Fibroblast of skin of right quadriceps (primary cell): ENCODE measurements at regions not wholly inside any gene's neighbourhood (a gene's known extent, or its start where the extent isn't known, plus 50 kb on each side); places are given as distances from the start of the nearest gene placed in this dataset.
"Not testable (repeated sequence)": the region's sequence is repeated elsewhere in the genome, so short reads cannot be mapped to it uniquely, and the experiment has no call there.

Experiments used
- DNase-seq: peaks from one replicate; pipeline ENCODE4 v3.0.0-alpha.2; 2013

- DNase-seq: no peak
Observed at GRCh38 chr7:86199881-86200614, 443.7 kb upstream of the GRM3 start.

DNA sequence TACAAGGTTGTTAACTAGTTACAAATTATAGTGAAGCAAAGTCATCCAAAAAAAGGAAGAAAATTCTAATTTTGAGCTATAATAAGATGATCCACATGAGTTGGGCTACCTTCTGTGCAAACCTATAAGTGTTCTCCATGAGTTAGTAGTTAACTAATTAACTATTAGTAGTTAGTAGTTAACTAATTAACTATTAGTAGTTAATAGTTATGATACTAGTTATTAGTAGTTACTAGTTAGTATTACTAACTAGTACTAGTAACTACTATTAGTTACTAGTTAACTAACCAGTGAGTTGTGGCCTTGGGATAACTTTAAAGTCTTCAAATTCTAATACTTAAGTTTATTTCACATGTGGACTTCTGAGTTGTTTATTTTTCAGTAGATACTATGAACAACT, 453.4 kb upstream of the GRM3 start:
- no peak for DNase-seq

DNA sequence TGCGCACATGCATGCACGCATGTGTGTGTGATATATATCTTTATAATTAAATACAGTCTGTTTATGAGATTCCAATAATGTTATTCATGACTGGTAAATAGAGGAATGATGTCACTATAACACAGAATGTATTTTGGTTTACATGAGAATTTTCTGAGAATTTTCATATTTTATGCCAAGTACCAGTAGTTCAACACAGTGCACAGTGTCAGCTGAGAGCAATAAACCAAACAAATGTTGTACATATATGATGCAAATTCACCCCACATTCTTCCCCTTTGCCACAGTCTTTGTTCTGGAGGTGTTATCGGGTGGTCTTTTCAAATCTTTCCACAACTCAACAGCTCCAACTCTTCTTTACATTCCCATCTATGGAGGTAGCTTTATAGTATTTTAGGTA, 462.2 kb upstream of the GRM3 start:
- no peak for DNase-seq

GRCh38 chr7:86164827-86165226, 478.9 kb upstream of the GRM3 start:
- DNase-seq: no peak

- no peak for DNase-seq
Observed at GRCh38 chr7:86158111-86158510, 485.6 kb upstream of the GRM3 start.

DNA sequence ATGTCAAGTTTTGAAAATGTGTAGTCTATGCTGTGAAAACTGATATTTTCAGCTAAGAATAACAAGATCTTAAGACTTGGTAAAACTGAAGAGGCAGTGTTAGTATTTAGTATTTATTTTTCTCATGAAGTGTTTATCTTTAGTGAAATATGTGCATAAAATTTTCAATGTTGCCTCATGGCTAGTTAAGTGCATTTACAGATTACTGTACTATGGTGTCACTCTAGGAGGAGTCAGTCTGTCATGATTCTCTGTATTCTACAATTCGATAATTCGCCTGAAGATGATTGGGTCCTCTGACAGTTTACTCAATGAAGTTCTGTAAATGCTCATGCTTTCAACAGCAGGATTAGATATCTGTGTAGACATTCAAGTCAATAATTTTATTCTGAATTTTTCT, 488.1 kb upstream of the GRM3 start:
- DNase-seq: no peak

DNA sequence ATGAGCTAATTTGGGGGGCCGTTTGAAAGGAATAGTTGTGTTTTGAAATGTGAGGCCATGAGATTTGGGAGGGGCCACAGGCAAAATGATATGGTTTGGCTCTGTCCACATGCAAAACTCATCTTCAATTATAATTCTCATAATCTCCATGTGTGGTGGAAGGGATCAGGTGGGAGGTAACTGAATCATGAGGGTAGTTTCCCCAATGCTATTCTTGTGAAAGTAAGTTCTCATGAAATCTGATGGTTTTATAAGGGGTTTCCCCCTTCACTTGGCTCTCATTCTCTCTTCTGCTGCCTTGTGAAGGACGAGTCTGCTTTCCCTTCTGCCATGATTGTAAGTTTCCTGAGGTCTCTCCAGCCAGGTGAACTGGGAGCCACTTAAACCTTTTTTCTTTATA, 490.8 kb upstream of the GRM3 start:
- no peak for DNase-seq

DNA sequence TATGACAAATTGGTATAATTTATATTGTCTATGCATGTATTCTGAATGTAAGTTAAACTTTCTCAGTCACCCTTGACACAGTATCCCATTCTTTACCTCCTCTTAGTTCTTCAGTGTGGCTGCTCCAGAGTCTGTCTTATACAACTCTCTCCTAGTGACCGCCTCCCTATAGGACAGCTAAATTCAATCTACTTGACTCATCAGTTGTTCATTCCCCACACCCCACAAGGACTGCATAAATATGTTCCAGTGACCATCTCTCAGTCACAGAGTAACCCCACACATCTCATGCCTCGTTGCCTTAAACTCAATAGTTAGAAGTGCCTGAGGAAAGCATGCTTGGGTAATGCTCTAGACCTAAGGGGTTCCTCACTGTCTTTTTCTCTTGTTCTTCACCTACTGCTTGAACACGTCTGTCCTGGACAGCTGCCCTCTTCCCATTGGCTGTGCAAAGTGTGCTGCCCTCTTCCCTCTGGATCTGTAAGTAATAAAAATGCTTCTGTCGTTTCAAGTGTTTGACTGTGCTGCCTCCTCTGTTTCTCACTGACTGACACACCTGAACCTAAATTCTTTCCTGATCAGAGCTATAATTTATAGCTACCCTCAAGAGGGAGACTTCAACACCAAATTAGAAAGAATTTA, 494.6 kb upstream of the GRM3 start:
- no peak for DNase-seq

GRCh38 chr7:86148501-86148900, 495.2 kb upstream of the GRM3 start:
- no peak for DNase-seq

DNA sequence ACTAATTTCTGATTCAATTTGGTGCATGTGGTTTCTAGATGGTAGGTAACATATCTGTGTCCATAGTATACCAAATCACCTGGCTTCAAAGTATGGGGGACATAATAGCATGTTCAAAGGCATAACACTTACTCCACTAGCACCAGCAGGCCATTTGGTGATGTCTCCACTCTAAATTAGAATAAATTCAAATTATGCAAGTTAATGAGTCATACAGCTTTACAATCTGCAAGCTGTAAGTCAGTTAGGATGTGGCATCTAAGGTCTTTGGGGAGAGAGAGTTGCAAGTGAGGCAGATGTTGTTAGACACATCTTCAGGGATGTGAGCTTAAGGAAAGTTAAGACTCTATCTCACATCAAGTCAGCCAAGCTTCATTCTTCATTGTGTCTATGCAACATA, 506.4 kb upstream of the GRM3 start:
- DNase-seq: no peak

DNA sequence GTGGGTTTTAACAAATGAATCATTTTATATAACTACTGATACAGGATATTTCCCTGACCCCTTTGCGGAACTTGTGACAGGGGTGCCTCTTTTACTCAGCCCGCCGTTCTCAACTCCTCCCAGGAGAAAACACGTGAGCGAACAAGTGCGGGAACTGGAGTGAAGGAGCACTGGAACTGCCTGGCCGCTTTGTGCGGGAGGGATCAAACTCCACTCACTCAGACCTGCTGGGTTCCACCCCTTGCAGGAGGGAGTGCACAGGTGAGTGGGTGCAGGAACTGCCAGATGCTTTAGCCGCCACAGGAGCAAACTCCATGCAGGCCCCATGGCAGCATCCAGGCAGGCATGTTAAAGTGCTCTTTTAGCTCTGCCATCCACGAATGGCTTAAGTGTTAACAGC, 513.4 kb upstream of the GRM3 start:
- no peak for DNase-seq

- no peak for DNase-seq
Observed at GRCh38 chr7:86123476-86123875, 520.2 kb upstream of the GRM3 start.

- DNase-seq: no peak
Observed at GRCh38 chr7:86094166-86094669, 549.5 kb upstream of the GRM3 start.

- no peak for DNase-seq
Observed at GRCh38 chr7:86091369-86091768, 552.3 kb upstream of the GRM3 start.

GRCh38 chr7:86089455-86089854, 554.3 kb upstream of the GRM3 start:
- DNase-seq: no peak

DNA sequence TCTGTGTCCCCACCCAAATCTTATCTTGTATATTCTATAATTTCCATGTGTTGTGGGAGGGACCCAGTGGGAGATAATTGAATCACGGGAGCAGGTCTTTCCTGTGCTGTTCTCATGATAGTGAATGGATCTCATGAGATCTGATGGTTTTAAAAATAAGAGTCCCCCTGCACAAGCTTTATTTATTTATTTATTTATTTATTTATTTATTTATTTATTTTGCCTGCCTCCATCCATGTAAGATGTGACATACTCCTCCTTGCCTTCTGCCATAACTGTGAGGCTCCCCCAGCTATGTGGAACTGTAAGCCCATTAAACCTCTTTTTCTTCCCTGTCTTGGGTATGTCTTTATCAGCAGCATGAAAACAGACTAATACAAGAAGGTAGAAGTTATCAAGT, 579.1 kb upstream of the GRM3 start:
- DNase-seq: not testable (repeated sequence)

GRCh38 chr7:86058649-86059048, 585.1 kb upstream of the GRM3 start:
- DNase-seq: no peak

DNA sequence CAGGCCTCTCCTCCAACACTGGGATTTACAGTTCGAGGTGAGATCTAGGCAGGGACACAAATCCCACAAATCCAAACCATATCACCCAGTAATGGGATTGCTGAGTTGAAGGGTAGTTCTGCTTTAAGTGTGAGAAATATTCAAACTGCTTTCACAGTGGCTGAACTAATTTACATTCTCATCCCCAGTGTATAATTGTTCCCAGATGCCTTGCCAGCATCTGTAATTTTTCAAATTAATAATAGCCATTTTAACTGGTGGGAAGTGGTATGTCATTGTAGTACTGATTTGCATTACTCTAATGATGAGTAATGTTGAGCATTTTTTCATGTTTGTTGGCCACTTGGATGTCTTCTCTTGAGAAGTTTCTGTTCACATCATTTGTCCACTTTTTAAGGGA, 592.8 kb upstream of the GRM3 start:
- DNase-seq: no peak

DNA sequence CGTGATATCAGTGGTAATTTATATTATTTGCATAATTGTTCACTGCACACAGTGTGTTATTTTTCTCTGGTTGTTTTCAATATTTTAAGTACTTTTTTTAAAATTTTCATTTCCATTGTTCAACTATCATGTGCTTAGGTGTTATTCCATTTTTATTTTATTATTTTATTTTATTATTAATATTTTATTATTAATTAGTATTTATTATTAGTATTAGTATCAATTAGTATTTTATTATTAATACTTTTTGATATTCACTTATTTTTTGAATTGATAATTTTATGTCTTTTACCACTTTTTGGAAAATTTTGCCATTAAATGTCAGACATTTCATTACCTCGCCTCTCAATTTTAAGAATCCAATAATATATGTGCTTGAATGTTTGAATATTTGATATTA, 593.8 kb upstream of the GRM3 start:
- no peak for DNase-seq

DNA sequence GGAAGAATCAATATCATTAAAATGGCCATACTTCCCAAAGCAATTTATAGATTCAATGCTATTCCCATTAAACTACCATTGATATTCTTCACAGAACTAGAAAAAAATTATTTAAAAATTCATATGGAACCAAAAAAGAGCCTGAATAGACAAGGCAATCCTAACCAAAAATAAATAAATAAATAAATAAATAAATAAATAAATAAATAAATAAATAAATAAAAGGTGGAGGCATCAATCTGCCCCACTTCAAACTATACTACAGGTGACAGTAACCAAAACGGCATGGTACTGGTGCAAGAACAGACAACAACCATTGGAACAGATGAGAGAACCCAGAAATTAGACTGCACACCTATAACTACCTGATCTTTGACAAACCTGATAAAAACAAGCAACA, 598.5 kb upstream of the GRM3 start:
- not testable (repeated sequence) for DNase-seq

GRCh38 chr7:86025807-86026206, 617.9 kb upstream of the GRM3 start:
- no peak for DNase-seq

- DNase-seq: no peak
Observed at GRCh38 chr7:86013662-86014061, 630.0 kb upstream of the GRM3 start.

- no peak for DNase-seq
Observed at GRCh38 chr7:86012971-86013370, 630.7 kb upstream of the GRM3 start.

- no peak for DNase-seq
Observed at GRCh38 chr7:86008898-86009297, 634.8 kb upstream of the GRM3 start.

GRCh38 chr7:86006909-86007308, 636.8 kb upstream of the GRM3 start:
- DNase-seq: no peak
